Muscle of arm (tissue), 1 donor: ENCODE measurements at regions not wholly inside any gene's neighbourhood (a gene's known extent, or its start where the extent isn't known, plus 50 kb on each side); places are given as distances from the start of the nearest gene placed in this dataset.

ENCODE experiments used
- DNase-seq: peaks from one replicate; pipeline ENCODE4 v3.0.0-alpha.2; 2013

- no peak for DNase-seq
Measured at GRCh38 chr1:115492019-115492595, 149.7 kb upstream of the VANGL1 start.

GRCh38 chr1:115491298-115492018 is 150.3 kb upstream of the VANGL1 start:
- no peak for DNase-seq

DNA sequence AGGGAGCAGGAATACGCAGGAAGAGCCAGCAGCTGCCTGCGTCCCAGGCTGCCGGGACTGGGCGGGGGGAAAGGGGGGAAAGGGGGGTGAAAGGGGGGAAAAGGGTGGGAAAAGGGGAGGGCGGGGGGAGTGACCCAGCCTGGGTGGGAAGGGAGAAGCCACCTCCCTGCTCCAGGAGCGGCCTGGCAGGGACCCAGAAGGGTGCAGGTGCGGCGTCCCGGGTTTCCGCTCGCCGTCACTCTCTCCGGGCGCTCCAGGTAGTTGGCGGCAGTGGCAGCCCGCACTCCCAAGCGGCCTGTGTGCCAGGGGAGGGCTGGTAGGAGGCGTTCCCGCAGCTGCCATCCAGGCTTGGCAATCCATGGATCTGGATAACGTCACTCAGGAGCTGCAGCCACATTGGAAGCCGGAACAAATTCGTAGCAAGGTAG is 141.0 kb upstream of the NGF start:
- DNase-seq, result no peak

DNA sequence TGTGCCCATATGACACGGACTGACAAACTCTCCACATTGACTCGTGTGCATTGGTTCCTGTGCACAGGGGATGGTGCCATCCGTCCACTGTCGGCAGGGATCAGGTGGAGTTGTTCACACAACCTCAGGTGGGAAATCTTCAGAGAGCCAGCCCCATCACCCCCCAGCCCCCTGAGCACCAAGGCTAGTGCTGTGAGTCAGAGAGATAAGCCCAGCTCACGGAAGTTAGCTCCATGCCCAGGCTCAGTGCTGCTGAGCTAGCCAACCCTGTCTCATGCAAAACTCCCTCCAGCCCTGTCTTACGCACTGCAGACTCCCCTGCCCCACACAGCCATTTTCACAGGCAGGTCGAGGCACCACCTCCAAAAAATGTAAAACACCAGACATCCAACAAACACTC is 139.0 kb upstream of the NGF start:
- no peak for DNase-seq

- DNase-seq, result no peak
Measured at GRCh38 chr1:115476616-115477015, 138.6 kb upstream of the NGF start.

- no peak for DNase-seq
Measured at GRCh38 chr1:115475901-115476300, 137.9 kb upstream of the NGF start.

- DNase-seq, result no peak
Measured at GRCh38 chr1:115475252-115475651, 137.2 kb upstream of the NGF start.

GRCh38 chr1:115473986-115474565 is 136.0 kb upstream of the NGF start:
- DNase-seq, result no peak

DNA sequence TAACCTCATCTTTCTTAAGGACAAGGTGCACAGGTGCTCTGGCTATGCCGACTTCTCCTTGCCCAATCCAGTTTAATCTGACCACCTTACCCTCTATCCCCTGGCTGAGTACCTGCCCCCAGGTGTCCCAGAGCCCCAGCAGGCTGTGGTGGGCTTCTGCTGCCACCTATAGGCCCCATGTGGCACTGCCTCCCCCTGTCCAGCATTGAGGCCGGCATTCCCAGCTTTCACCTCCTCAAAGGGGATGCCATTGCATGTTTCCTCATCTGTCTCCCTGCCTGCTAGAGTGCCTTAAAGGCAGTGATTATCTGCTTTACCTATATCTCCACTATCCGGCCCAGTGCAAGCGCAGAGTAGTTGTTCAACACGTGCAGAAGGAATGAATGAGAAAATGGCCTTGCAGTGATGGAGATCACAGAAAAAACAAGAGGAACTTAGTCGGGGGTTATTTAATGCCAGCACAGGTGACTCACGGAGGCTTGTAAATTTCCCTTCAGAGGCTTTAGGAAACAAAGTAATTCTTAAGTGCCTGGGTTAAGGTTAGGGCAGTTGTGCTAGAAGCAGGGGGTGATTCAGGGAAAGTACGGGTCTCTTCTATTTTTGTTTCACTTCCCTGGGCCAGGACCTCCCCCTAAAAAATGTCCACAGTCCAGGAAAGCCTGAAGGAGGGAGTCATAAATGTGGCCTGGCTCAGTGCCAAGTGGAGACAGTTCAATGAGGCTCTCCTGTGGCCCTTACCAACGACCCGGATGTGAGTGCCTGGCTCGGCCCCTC is 131.8 kb upstream of the NGF start:
- DNase-seq, result no peak

- DNase-seq, result no peak
Measured at GRCh38 chr1:115467790-115468189, 129.7 kb upstream of the NGF start.

DNA sequence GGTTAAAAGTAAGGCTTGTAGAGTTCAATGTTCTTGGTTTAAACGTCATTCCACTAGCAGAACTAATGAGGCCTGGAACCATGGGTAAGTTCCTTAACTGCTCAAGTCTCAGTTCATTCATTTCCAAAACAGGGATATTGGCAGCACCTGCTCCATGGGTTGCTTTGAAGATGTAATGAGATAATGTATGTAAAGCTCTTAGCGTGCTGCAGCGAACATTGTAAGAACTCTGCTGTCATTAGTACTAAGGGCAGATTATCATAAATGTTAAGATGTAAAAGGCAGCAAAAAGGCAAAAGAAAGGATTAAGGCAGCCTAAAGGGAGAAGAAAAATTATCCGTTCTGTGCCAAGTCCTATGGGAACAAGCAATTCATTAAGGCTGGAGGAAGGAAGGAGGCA is 129.1 kb upstream of the NGF start:
- DNase-seq, result no peak

DNA sequence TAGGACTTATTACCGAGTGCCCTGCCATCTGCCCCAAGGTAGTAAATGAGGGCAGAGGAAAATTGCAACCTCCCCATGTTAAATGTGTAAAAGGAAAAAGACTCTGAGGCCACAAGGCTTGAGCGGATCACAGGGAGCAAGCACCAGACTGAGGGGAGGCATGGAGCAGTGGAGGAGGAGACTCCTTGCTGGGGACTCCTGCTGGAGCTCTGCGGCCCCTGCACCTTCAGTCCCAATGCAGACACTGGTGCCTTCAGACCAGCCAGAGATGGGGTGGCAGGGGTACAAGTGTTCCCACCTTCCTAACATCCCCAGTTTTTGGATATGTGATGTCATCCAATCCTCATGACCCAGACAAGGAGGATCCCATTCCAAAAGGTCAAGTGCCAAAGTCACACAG is 128.4 kb upstream of the NGF start:
- no peak for DNase-seq

GRCh38 chr1:115465802-115466363 is 127.8 kb upstream of the NGF start:
- no peak for DNase-seq

DNA sequence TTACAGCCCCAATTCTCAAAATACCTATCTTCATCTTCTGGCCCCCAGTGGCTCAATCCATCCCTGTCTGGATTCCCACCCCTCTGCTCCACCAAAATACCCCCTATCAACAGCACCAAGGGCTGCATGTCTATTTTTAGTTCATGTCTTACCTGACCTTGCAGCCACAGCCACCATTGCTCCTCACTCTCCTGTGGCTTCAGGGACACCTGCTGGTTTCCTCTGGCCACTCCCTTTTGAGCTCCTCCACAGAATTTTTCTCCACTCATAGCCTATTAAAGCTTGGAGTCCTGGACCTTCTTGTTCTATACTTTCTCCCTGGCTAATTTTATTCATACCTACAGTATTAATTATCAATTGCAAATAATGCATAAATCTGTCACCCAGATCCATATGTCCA is 125.3 kb upstream of the NGF start:
- no peak for DNase-seq

- DNase-seq, result no peak
Measured at GRCh38 chr1:115462566-115463076, 124.6 kb upstream of the NGF start.

DNA sequence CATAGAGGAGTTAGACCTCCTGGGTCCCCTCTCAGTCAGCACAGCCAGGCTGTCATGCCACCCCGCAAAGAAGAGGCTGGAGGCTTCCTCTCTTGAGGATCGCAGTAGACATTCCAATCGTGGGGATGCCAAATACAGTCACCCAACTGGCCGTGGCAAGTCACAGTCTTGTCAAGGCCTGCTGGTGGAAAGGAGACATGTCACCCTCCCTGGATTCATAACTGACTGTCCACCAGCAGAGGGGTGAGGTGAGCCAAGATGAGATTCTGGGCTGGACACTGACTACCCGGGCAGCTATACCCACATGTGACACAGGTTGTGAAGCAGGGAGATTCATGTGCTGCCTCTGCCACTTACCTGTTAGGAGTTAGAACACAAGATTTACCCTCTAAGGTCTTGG is 123.5 kb upstream of the NGF start:
- no peak for DNase-seq

DNA sequence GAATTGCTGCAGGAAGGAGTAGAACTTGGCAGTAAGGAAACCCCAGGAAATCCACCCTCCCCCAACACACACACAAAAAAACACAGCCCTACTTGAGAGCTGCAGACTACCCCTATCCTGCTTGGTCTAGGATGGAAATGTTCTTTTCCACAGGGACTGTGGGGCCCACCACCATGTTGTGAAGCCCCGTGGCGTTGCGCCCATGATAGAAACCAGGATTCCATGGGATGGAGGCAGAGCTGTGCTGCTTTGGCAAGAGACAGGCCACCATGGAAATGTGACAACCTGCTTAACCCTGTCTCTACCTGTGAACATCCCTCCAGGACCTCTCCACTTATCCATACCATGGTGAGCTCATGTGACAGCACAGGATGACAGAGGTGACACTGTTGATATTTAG is 121.1 kb upstream of the NGF start:
- DNase-seq, result no peak

DNA sequence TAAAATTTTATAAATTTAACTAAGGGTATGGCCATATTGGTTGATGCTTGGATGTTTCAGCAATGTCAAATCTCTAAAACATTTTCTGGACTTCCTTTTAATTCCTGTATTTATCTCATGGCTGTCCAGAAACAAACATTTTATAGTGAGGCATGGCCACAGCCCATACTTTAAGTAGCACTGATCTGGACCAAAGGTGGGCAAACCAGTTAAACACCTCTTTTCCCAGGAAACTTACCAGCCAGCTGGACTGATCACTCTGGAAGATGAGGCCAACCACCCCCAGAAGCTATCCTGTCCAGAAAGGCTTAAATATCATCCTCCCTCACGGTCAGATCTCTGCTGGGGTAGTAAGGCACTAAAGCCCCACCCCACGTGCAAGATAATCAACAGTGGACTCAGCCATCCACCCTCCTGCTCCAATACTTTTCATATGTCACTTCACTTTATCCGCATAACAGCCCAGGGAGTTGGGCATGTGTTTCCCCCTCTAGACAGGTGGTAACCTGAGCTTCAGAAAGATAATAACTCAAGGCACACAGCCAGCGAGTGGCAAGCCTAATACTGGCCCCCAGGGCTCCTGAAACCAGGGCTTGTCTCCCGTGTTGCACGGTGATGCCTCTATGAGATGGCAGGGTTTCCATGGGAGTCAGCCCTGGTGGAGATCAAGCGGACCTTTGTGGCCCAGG is 120.5 kb upstream of the NGF start:
- DNase-seq, result no peak

DNA sequence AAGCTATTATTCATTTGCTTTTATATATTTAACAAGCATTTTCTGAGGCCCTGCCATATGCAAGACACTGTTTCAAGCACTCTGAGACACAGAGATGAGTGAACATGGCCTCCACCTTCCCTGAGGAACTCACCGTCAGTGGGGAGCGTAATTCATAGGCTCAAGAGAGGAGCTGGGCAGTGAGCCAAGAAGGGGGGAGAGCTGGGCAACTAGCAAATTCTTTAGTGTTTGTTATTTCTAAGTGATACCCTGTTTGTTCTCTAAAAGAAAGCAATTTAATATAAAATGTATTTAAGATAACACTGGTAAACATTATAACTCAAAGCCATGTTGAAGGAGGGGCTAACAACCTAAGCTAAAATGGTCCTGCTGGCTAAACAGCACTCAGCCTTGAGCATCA is 119.2 kb upstream of the NGF start:
- DNase-seq, result no peak

DNA sequence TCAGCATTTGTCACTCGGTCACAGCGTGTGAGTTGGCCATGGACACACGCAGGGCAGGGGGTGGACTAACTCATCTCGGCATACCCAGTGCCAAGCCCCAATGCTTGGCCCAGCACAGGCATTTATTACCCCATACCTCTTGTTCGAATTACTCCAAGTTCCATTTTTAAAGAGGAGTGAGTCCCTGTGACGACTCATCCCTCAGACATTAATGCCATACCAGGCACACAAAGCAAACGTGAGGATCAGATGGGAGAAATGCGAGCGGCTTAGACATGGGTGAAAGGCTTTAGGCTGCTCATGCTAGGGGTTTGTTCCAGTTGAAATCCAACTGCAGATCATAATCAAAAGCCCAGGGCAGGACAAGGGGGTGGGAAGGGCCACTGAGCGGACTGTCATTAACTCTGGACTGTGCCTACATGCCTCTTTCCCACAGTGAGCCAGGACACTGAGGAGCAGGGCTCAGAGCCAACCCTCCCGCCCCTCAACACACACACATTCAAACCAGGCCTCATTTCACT is 118.5 kb upstream of the NGF start:
- DNase-seq, result no peak

DNA sequence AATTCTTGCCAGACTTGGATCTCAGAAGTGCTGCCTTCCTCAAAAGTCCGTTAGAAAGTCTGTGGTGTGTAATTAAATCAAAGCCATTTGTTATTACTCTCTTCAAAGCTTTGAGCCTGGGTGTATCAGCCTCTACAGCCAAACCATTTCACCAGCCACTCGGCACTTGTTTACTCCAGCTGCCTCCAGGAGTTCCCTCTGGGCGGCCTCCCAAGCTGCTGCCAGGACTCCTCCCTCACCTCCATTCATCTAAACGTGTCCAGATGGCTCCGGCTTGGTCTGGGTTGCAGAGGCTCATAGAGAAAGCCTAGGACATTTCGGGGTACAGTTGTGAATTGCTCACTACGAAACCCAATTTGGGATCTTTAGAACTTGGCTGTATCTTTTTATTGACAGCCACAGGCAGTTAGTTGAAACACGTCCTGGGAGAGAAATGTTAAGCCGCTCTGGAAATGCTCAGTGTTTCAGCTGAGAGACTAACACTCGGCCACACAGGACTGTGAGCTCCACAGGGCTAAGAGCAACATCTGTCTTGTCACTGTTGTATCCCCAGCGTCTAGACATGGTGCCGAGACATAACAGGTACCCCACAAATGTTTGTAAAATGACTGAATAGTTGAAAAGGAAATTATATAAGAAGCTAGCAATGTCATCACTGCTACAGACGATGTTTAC is 116.9 kb upstream of the NGF start:
- no peak for DNase-seq
